Glutamatergic neuron (in vitro differentiated cells): ENCODE measurements at regions not wholly inside any gene's neighbourhood (a gene's known extent, or its start where the extent isn't known, plus 50 kb on each side); places are given as distances from the start of the nearest gene placed in this dataset.

Experiments used
- DNase-seq: peaks from one replicate; pipeline ENCODE4 v3.0.0; 2022
- H3K27ac Mint-ChIP-seq: one replicate; pipeline ENCODE4 v1.8.0; 2020; ENCODE audit warnings: mild to moderate bottlenecking, mixed read lengths, inconsistent platforms; ENCODE audit not compliant: unreplicated experiment
- H3K27me3 Mint-ChIP-seq: one replicate; pipeline ENCODE4 v1.8.0; 2020; ENCODE audit warnings: mild to moderate bottlenecking, moderate library complexity, mixed read lengths, inconsistent platforms; ENCODE audit not compliant: unreplicated experiment
- H3K36me3 Mint-ChIP-seq: one replicate; pipeline ENCODE4 v1.8.0; 2020; ENCODE audit warnings: mild to moderate bottlenecking, mixed read lengths, inconsistent platforms; ENCODE audit not compliant: unreplicated experiment
- H3K4me1 Mint-ChIP-seq: one replicate; pipeline ENCODE4 v1.8.0; 2020; ENCODE audit warnings: mild to moderate bottlenecking, low read depth, mixed read lengths, inconsistent platforms; ENCODE audit not compliant: unreplicated experiment
- H3K4me3 Mint-ChIP-seq: one replicate; pipeline ENCODE4 v1.8.0; 2020; ENCODE audit warnings: mild to moderate bottlenecking, mixed read lengths, inconsistent platforms; ENCODE audit not compliant: unreplicated experiment
- H3K9me3 Mint-ChIP-seq: one replicate; pipeline ENCODE4 v1.8.0; 2020; ENCODE audit warnings: mild to moderate bottlenecking, moderate library complexity, mixed read lengths, inconsistent platforms; ENCODE audit not compliant: unreplicated experiment
- CTCF ChIP-seq: fragments of 200-600 bp; sonication (generic); IDR thresholded peaks from one replicate; pipeline ENCODE4 v1.5.0; 2021; ENCODE audit not compliant: partially characterized antibody, unreplicated experiment

GRCh38 chr15:45762726-45763125, 127.9 kb downstream of the SQOR start:
- Mint-ChIP-seq H3K27ac (no peak overlapping the region), H3K4me1 (no peaks in the 10 kb centered on the region)

DNA sequence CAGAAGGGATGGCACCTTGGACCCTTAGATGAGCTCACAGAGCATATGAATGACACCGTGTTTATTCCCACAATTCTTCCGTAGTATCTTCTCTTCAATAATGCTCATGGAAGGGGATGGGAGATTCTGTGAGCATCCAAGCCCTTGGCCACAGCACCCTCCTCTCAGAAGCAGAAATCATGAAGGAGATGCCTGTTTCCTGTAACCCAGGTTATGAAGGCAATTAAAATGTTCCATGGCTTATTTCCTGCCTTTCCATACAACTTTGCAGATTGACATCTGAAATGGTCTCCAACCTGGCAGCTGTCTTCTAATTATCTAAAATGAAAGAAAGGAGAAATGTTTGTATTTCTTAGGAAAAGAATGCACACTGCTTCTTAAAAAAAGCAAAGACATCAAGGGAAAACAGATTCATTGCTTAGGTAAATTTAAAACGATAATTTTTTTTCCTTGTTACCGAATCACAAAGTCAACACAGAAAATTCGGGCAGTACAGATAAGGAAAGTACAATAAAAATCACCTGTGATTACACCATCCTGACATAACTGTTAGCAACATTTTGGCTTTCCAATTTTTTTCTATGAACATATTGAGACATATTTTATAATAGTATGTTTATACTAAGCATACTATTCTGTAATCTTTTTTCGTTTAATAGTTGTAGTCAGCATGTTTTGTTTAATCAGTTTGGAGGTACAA, 128.5 kb downstream of the SQOR start:
- no peak overlapping the region for H3K27ac Mint-ChIP-seq
- H3K36me3 Mint-ChIP-seq = no peaks in the 10 kb centered on the region
- DNase-seq = no peak
- no peaks in the 10 kb centered on the region for H3K27me3 Mint-ChIP-seq
- no peaks in the 10 kb centered on the region for H3K9me3 Mint-ChIP-seq
- H3K4me3 Mint-ChIP-seq = no peak overlapping the region
- no peaks in the 10 kb centered on the region for H3K4me1 Mint-ChIP-seq
- TF ChIP-seq CTCF = no peak

More at GRCh38 chr15:45762726-45763125, 127.9 kb downstream of the SQOR start:
- H3K4me3 Mint-ChIP-seq = no peak overlapping the region
- no peaks in the 10 kb centered on the region for H3K27me3 Mint-ChIP-seq
- TF ChIP-seq CTCF = no peak
- H3K9me3 Mint-ChIP-seq = no peaks in the 10 kb centered on the region
- no peaks in the 10 kb centered on the region for H3K36me3 Mint-ChIP-seq
- no peak for DNase-seq

GRCh38 chr15:45773149-45773548, 138.3 kb downstream of the SQOR start:
- H3K36me3 Mint-ChIP-seq = no peaks in the 10 kb centered on the region
- H3K9me3 Mint-ChIP-seq = no peaks in the 10 kb centered on the region
- TF ChIP-seq CTCF = no peak
- no peaks in the 10 kb centered on the region for H3K4me1 Mint-ChIP-seq
- no peak for DNase-seq
- no peaks in the 10 kb centered on the region for H3K27me3 Mint-ChIP-seq
- no peak overlapping the region for H3K27ac Mint-ChIP-seq
- no peak overlapping the region for H3K4me3 Mint-ChIP-seq

DNA sequence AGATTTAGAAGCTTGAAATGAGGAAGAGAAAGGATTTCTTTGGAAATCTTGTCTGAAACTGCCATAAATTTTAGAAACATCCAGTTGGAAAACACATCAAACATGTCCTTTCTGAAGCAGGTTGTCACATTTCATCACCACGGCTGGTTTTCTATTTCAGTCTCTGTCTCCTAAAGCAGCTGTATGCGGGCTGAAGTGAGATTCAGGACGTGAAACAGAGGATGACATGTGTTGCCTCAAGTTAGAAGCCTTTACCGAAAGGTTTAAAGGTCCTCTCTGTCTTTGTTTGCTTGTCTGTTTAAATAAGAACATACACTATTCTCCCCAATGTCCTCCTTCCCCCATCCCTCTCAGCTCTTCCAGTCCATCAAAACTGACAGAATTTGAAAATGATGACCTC, 141.9 kb downstream of the SQOR start:
- no peaks in the 10 kb centered on the region for H3K4me1 Mint-ChIP-seq
- no peak for TF ChIP-seq CTCF
- no peak overlapping the region for H3K4me3 Mint-ChIP-seq

GRCh38 chr15:45777781-45778180, 143.0 kb downstream of the SQOR start:
- Mint-ChIP-seq H3K4me1 (no peaks in the 10 kb centered on the region), H3K4me3 (no peak overlapping the region), H3K27ac (no peak overlapping the region), H3K36me3 (no peaks in the 10 kb centered on the region), H3K27me3 (no peaks in the 10 kb centered on the region), H3K9me3 (no peaks in the 10 kb centered on the region)
- TF ChIP-seq CTCF = no peak
- DNase-seq = no peak

More for the DNA sequence above, 141.9 kb downstream of the SQOR start:
- no peak overlapping the region for H3K27ac Mint-ChIP-seq
- no peaks in the 10 kb centered on the region for H3K36me3 Mint-ChIP-seq
- DNase-seq = no peak
- H3K9me3 Mint-ChIP-seq = no peaks in the 10 kb centered on the region
- H3K27me3 Mint-ChIP-seq = no peaks in the 10 kb centered on the region
